Keratinocyte (primary cell): ENCODE measurements at regions not wholly inside any gene's neighbourhood (a gene's known extent, or its start where the extent isn't known, plus 50 kb on each side); places are given as distances from the start of the nearest gene placed in this dataset.
A peak's percentile ranks its signal among the peaks of the same experiment; 100 is the strongest.

Experiments used
- DNase-seq: peaks from one replicate; pipeline ENCODE4 v3.0.0-alpha.2; 2011; ENCODE audit warnings: low read depth, missing footprints, low spot score
- FAIRE-seq: peaks from 2 replicates; lab custom pipeline; 2011; peaks lifted over from hg19 to GRCh38; lab: Jason Lieb, UNC
- H2AFZ ChIP-seq: 2 replicates; pipeline ENCODE4 v1.6.0; 2012; ENCODE audit warnings: low read length, control low read depth, inconsistent platforms; ENCODE audit not compliant: control insufficient read depth
- H3K27ac ChIP-seq: 2 replicates; pipeline ENCODE4 v1.5.1; 2011; ENCODE audit warnings: low read length; ENCODE audit not compliant: control insufficient read depth, insufficient read depth
- H3K27me3 ChIP-seq: 3 replicates; pipeline ENCODE4 v1.6.0; 2011; ENCODE audit warnings: low read length; ENCODE audit not compliant: control insufficient read depth, insufficient read depth; ENCODE audit errors: extremely low read depth
- H3K36me3 ChIP-seq, 2 experiments: 2 replicates in 1 of 2; 3 replicates in 1 of 2; pipeline ENCODE4 v1.5.1; 2011; ENCODE audit warnings: low read length in 2 of 2, mild to moderate bottlenecking in 1 of 2; ENCODE audit not compliant: control insufficient read depth in 2 of 2, insufficient read depth in 2 of 2; ENCODE audit errors: extremely low read depth in 1 of 2
- H3K4me1 ChIP-seq: 3 replicates; pipeline ENCODE4 v1.5.1; 2011; ENCODE audit warnings: low read length; ENCODE audit not compliant: control insufficient read depth, insufficient read depth; ENCODE audit errors: extremely low read depth
- H3K4me2 ChIP-seq: 3 replicates; pipeline ENCODE4 v1.6.0; 2011; ENCODE audit warnings: low read depth, low read length; ENCODE audit not compliant: control insufficient read depth, insufficient read depth; ENCODE audit errors: extremely low read depth
- H3K4me3 ChIP-seq, 3 experiments: fragments of 200-600 bp in 1 of 3; sonication (generic) in 1 of 3; 2 replicates in 2 of 3; 3 replicates in 1 of 3; pipeline ENCODE4 v1.5.1; 2011 to 2016; ENCODE audit warnings: low read length in 3 of 3, mild to moderate bottlenecking in 3 of 3, control low read depth in 2 of 3, inconsistent platforms in 1 of 3, low read depth in 1 of 3, mixed read lengths in 1 of 3, mixed run types in 1 of 3, moderate library complexity in 1 of 3; ENCODE audit not compliant: control insufficient read depth in 2 of 3, insufficient read depth in 2 of 3; ENCODE audit errors: extremely low read depth in 1 of 3
- H3K79me2 ChIP-seq: 2 replicates; pipeline ENCODE4 v1.6.0; 2012; ENCODE audit warnings: low read length; ENCODE audit not compliant: control insufficient read depth, insufficient read depth
- H3K9ac ChIP-seq: 3 replicates; pipeline ENCODE4 v1.6.0; 2011; ENCODE audit warnings: low read length; ENCODE audit not compliant: control insufficient read depth, insufficient read depth; ENCODE audit errors: extremely low read depth
- H3K9me1 ChIP-seq: 3 replicates; pipeline ENCODE4 v1.6.0; 2011; ENCODE audit warnings: low read length; ENCODE audit not compliant: control insufficient read depth, insufficient read depth; ENCODE audit errors: extremely low read depth
- H3K9me3 ChIP-seq: 2 replicates; pipeline ENCODE4 v1.5.1; 2012; ENCODE audit warnings: low read depth, low read length; ENCODE audit not compliant: control insufficient read depth
- H4K20me1 ChIP-seq: 3 replicates; pipeline ENCODE4 v1.6.0; 2011; ENCODE audit warnings: low read length; ENCODE audit not compliant: control insufficient read depth, insufficient read depth; ENCODE audit errors: extremely low read depth
- EZH2 ChIP-seq: IDR thresholded peaks from one replicate; pipeline ENCODE4 v1.6.1; 2012; ENCODE audit warnings: inconsistent platforms, mild to moderate bottlenecking, low read length, moderate library complexity
- dilution Hi-C: fragments of 300-500 bp; cut with MboI; formaldehyde crosslinking; loops from one replicate; pipeline ENCODE4 v1.7.0; 2020; ENCODE audit warnings: low sequenced_read_pairs; ENCODE audit not compliant: extremely low pct_ligation_motif_present
- TF ChIP-seq, protein P1 (sequence below), 3 experiments: IDR thresholded peaks in 1 of 3; conservative IDR thresholded peaks in 1 of 3; optimal IDR thresholded peaks in 1 of 3; 2 replicates in 2 of 3; 3 replicates in 1 of 3; pipeline versions ENCODE3 to v1.5.1; 2011; ENCODE audit warnings: low read length in 3 of 3, mild to moderate bottlenecking in 3 of 3, moderate library complexity in 2 of 3, control low read depth in 1 of 3, inconsistent platforms in 1 of 3; ENCODE audit not compliant: insufficient read depth in 2 of 3; ENCODE audit errors: extremely low read depth in 1 of 3

GRCh38 chr12:75877763-75878621 is 153.6 kb downstream of the PHLDA1 start:
- FAIRE-seq, result peak; percentile 79

DNA sequence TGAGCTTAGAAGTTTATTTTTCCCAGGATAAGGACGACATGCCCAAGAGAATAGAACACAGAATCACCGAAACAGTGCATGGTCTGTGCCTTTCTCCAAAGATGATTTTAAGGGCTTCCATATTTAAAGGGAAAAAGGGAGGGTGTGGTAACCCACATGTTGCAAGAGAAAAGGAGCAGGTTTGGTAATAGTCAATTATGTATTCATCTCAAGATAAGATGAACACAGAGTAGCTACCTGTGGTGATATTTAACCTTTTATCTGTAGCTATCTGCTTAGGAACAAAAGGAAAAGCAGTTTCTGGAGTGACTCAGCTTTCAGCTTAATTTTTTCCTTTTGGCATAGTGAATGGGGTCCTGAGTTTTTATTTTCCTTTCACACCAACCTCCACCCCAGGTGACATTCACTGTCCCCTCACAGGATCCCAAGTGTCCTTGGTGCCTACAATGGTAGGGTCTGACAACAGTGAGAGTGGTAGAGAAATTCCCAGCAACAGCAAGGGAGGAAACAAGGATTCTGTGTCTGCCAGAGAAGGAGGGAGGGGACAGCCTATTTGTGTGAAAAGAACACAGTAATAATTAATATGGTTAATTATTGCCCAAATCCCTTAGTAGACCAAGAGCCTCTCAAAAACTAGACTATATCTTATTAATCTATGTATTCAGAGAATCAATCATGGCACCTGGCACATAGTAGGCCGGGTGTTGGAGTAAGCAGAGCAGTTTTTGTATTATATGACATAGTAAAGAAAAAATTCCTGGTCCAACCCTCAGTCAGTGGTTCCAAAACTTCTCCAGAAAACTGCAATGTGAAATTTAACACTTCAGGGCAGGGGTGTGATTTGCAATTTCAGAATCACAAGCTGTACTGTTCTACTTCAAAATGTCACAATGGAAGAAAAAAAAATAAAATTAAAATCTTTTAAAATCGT is 154.5 kb downstream of the PHLDA1 start:
- peak overlapping the region; percentile 89 for H2AFZ ChIP-seq
- dilution Hi-C loops, result no loop called here

More at GRCh38 chr12:75877763-75878621, 153.6 kb downstream of the PHLDA1 start:
- Histone ChIP-seq H3K4me3 (peak overlapping the region in 2 of 3 experiments; percentile 24 to 25), H3K4me1 (peaks cover 26% of the 10 kb centered on the region), H3K4me2 (peak overlapping the region; percentile 74), H3K9ac (peak overlapping the region; percentile 69), H2AFZ (peak overlapping the region; percentile 89), H3K9me3 (no peaks in the 10 kb centered on the region), H3K27me3 (no peaks in the 10 kb centered on the region), H4K20me1 (no peaks in the 10 kb centered on the region), H3K9me1 (no peaks in the 10 kb centered on the region), H3K79me2 (no peaks in the 10 kb centered on the region), H3K36me3 (no peaks in the 10 kb centered on the region), H3K27ac (peak overlapping the region; percentile 94)
- TF ChIP-seq, protein P1, sequence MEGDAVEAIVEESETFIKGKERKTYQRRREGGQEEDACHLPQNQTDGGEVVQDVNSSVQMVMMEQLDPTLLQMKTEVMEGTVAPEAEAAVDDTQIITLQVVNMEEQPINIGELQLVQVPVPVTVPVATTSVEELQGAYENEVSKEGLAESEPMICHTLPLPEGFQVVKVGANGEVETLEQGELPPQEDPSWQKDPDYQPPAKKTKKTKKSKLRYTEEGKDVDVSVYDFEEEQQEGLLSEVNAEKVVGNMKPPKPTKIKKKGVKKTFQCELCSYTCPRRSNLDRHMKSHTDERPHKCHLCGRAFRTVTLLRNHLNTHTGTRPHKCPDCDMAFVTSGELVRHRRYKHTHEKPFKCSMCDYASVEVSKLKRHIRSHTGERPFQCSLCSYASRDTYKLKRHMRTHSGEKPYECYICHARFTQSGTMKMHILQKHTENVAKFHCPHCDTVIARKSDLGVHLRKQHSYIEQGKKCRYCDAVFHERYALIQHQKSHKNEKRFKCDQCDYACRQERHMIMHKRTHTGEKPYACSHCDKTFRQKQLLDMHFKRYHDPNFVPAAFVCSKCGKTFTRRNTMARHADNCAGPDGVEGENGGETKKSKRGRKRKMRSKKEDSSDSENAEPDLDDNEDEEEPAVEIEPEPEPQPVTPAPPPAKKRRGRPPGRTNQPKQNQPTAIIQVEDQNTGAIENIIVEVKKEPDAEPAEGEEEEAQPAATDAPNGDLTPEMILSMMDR (optimal IDR thresholded peaks at IDR 0.05 in 1 of 3, IDR thresholded peaks at IDR 0.05 in 1 of 3, conservative IDR thresholded peaks at IDR 0.05 in 1 of 3; ENCODE audit: extremely low read depth in 1 of 3, insufficient read depth in 2 of 3, low read length in 3 of 3), result no peak
- TF ChIP-seq EZH2, result no peak
- peak; percentile 33 for DNase-seq
- dilution Hi-C loops, result no loop called here

More for the DNA sequence above, 154.5 kb downstream of the PHLDA1 start:
- H3K4me2 ChIP-seq, result peak overlapping the region; percentile 74
- peaks cover 26% of the 10 kb centered on the region for H3K4me1 ChIP-seq
- no peaks in the 10 kb centered on the region for H3K36me3 ChIP-seq
- H4K20me1 ChIP-seq, result no peaks in the 10 kb centered on the region
- DNase-seq (no peak), FAIRE-seq (no peak)
- H3K79me2 ChIP-seq, result no peaks in the 10 kb centered on the region
- H3K4me3 ChIP-seq, result no peak overlapping the region
- H3K27ac ChIP-seq, result peak overlapping the region; percentile 94
- H3K9me3 ChIP-seq, result no peaks in the 10 kb centered on the region
- no peaks in the 10 kb centered on the region for H3K27me3 ChIP-seq
- peak overlapping the region; percentile 69 for H3K9ac ChIP-seq
- no peaks in the 10 kb centered on the region for H3K9me1 ChIP-seq
- TF ChIP-seq EZH2, result no peak
- TF ChIP-seq, protein P1 (optimal IDR thresholded peaks at IDR 0.05 in 1 of 3, IDR thresholded peaks at IDR 0.05 in 1 of 3, conservative IDR thresholded peaks at IDR 0.05 in 1 of 3; ENCODE audit: extremely low read depth in 1 of 3, insufficient read depth in 2 of 3, low read length in 3 of 3), result no peak
